ENCODE measurements at regions not wholly inside any gene's neighbourhood (a gene's known extent, or its start where the extent isn't known, plus 50 kb on each side); places are given as distances from the start of the nearest gene placed in this dataset.

DNA sequence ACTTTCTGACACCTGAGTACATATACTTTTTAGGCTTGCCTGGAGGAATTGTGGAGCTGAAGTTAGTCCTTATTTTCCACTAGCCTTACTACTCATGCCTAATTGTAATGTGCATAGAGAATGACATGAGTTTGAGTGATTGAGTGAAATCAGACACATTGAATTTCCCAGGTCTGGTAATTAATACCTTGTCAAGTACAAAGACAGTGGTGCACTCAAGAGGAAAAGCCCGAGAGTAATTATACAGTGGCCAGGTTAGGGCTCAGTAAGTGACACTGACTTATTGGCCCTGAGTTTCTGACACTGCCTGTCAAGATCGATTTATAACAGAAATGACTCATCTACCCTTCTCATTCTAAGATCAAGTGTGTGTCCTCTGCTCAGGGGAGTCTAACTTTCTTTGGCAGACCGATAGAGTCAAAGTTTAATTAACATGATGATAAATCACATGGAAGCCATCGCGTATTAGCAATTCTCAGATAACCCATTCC lies 288.3 kb downstream of the TPBG start:
- Histone ChIP-seq H3K27me3 (no peaks in the 10 kb centered on the region), H3K4me1 (replicated peaks in 1 of 2) (no peaks in the 10 kb centered on the region), H3K9me3 (replicated peaks in 1 of 3) (no peaks in the 10 kb centered on the region), H3K27ac (no peak overlapping the region), H3K36me3 (replicated peaks in 1 of 2) (no peaks in the 10 kb centered on the region), H3K4me3 (no peak overlapping the region)
- intact Hi-C loops (cut with DNase I): no loop called here
- TF ChIP-seq POLR2A (IDR thresholded peaks at IDR 0.05): no peak
- TF ChIP-seq, protein P1, sequence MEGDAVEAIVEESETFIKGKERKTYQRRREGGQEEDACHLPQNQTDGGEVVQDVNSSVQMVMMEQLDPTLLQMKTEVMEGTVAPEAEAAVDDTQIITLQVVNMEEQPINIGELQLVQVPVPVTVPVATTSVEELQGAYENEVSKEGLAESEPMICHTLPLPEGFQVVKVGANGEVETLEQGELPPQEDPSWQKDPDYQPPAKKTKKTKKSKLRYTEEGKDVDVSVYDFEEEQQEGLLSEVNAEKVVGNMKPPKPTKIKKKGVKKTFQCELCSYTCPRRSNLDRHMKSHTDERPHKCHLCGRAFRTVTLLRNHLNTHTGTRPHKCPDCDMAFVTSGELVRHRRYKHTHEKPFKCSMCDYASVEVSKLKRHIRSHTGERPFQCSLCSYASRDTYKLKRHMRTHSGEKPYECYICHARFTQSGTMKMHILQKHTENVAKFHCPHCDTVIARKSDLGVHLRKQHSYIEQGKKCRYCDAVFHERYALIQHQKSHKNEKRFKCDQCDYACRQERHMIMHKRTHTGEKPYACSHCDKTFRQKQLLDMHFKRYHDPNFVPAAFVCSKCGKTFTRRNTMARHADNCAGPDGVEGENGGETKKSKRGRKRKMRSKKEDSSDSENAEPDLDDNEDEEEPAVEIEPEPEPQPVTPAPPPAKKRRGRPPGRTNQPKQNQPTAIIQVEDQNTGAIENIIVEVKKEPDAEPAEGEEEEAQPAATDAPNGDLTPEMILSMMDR (IDR thresholded peaks at IDR 0.05): no peak
- DNase-seq: no peak
- WGBS, 4 donors: 58 to 67% (median 63%) methylated on average over 5 of the region's 5 CpGs

DNA sequence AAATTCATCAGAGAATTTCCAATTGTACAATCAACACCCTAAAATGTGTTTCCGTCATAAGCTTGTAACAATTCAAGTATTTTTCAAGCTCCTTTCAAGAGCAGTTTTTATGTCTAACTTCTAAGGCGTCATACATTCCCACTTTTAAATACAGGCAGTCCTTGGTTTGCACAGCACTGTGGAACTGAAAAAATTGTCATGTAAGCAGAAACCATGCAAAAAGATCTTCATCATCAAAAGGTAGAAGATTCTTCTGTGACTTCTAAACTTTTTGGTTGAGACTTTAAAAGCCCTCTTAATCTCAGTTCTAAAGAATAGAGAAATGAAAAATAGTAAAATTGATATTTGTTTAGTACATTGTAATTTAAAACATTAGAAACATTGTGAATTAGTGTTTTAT lies 315.6 kb downstream of the TPBG start:
- WGBS, 4 donors: 78 to 91% (median 79%) methylated on average over 2 of the region's 2 CpGs
- no peaks in the 10 kb centered on the region for H3K36me3 ChIP-seq (replicated peaks in 1 of 2)
- no peak overlapping the region for H3K27ac ChIP-seq
- no peak for DNase-seq
- intact Hi-C loops (cut with DNase I): no loop called here
- no peaks in the 10 kb centered on the region for H3K4me1 ChIP-seq (replicated peaks in 1 of 2)
- no peaks in the 10 kb centered on the region for H3K9me3 ChIP-seq (replicated peaks in 1 of 3)
- no peaks in the 10 kb centered on the region for H3K27me3 ChIP-seq
- no peak overlapping the region for H3K4me3 ChIP-seq
- TF ChIP-seq, protein P1 (IDR thresholded peaks at IDR 0.05): no peak
- TF ChIP-seq POLR2A (IDR thresholded peaks at IDR 0.05): no peak

DNA sequence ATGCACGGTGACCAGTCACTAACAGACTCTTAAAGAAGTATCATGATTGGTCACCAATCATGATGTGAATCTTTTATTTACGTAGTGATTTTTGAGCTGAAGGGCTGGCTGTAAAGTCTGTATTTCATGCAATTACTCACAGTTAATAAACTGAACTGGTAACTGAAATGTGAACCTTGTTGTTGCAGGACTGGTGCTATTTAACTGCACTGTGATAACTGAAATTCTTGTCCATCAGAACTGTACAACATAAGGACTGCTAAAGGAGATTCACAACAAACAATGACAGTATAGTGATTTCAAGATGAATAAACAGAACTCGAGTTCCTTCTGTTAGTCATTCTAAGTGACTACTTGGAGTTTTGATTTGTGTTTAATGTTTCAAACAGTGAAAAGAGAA lies 316.6 kb downstream of the TPBG start:
- TF ChIP-seq, protein P1 (IDR thresholded peaks at IDR 0.05): no peak
- TF ChIP-seq POLR2A (IDR thresholded peaks at IDR 0.05): no peak
- no peak for DNase-seq
- H3K9me3 ChIP-seq (replicated peaks in 1 of 3): no peaks in the 10 kb centered on the region
- 51 to 68% (median 59%) methylated on average over 3 of the region's 3 CpGs for WGBS, 4 donors
- no peaks in the 10 kb centered on the region for H3K36me3 ChIP-seq (replicated peaks in 1 of 2)
- H3K27me3 ChIP-seq: no peaks in the 10 kb centered on the region
- no peak overlapping the region for H3K27ac ChIP-seq
- no peaks in the 10 kb centered on the region for H3K4me1 ChIP-seq (replicated peaks in 1 of 2)
- H3K4me3 ChIP-seq: no peak overlapping the region
- intact Hi-C loops (cut with DNase I): no loop called here

DNA sequence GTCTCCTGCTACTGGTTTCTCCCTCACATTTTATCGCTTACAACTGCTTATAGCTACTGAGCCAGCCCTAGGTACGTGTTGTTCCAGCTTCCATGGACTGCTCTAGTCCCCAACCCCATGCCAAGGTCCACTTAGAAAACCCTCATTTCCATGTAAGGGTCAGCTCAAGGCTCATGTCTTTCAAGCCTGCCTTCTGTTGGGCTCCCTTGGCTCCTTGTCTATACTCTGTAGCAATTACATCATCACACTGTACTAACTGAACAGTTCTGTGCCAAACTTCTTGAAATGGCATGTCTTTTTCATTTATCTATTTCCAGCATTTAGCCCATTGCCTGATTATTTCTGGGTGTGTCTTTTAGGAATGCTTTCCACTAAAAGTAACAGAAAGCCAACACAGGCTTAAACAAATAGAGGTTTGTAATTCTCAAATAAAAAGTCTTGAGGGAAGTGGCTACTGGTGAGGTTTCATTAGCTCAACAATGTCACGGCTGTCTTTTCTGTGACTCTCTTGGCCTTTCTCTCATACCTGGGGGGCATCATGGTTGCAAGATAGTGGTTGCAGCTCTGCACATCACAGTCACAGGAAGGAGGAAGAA lies 317.6 kb downstream of the TPBG start:
- DNase-seq: no peak
- intact Hi-C loops (cut with DNase I): no loop called here
- no peaks in the 10 kb centered on the region for H3K4me1 ChIP-seq (replicated peaks in 1 of 2)
- no peak for TF ChIP-seq POLR2A (IDR thresholded peaks at IDR 0.05)
- TF ChIP-seq, protein P1 (IDR thresholded peaks at IDR 0.05): no peak
- 67 to 72% (median 70%) methylated on average over 3 of the region's 3 CpGs for WGBS, 4 donors
- H3K27me3 ChIP-seq: no peaks in the 10 kb centered on the region
- no peak overlapping the region for H3K4me3 ChIP-seq
- H3K27ac ChIP-seq: no peak overlapping the region
- H3K36me3 ChIP-seq (replicated peaks in 1 of 2): no peaks in the 10 kb centered on the region
- no peaks in the 10 kb centered on the region for H3K9me3 ChIP-seq (replicated peaks in 1 of 3)
